ENCODE measurements at regions not wholly inside any gene's neighbourhood (a gene's known extent, or its start where the extent isn't known, plus 50 kb on each side); places are given as distances from the start of the nearest gene placed in this dataset.

DNA sequence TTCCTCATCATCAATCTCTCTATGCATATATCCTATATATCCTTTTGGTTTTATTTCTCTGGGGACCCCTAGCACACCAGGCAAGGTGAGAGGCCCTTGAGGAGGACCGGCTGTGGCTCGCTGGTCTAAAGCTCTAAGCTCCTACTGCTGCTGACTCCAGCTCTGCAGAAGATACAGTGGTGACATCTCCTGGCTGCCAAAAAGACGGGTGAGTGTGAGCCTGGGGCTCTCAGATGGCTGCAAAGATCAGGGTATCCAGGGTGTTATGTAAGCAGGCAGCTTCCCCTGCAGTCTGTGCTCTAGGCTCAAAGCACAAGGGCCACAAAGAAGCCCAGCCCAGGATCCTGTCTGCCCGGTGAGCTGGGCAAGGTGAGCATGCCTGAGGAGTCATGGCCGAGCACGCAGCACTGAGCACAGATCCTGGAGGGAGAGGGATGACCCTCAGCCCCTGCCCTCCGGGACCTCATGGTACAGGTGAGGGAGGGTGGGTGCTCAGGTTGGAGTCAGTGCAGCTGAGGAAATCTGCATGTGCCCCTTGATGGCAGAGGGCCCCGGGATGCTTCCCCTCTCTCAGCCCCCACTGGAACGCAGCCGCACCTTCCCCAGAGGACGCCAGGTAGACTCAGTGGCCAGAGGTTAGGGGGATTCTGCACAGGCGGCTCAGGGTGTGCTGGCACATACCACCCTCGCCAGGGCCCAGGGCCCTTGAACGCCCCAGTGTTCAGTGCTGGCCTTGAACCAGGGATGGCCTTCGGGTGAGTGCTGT lies 95.4 kb upstream of the INSIG1 start:
- no peak for DNase-seq

DNA sequence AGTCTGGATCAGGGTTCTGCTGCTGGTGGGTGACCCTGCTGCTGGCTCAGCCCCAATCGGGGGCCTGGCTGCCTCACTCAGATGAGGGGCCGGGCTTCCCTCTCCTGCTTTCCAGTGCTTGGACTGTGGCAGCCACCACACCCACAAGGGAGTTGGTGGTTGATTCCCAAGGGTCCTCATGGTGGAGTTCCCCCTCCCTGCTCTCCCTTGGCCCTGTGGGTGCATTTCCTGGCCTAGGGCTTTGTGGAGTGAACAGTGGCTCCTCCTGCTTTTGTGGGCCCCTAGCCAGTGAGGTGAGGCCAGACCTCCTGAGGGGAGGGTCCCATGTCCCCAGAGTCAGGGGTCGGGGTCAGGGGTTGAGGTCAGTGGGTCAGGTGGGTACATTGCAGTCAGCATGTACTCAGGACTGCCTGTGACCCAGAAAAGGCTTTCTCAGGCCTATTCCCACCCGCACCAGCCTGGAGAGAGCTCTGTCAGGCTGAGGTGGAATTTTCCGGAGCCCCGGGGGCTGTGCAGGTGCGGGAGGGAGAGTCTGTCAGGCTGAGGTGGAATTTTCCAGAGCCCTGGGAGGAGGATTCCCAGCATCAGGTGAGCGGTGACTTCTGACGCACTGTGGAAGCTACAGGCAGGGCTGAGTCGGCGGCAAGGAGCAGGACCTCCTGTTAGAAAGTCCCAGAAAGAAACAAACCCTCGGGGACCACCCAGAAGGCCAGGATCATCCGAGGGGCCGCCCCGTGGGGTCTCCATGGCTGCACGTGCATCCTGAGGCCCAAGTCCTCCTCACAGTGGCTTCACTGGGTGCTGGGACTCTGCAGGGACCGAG lies 94.4 kb upstream of the INSIG1 start:
- no peak for DNase-seq

- no peak for DNase-seq
Observed at GRCh38 chr7:155203882-155204691, 93.6 kb upstream of the INSIG1 start.

GRCh38 chr7:155204744-155205367 lies 92.8 kb upstream of the INSIG1 start:
- DNase-seq: no peak

- DNase-seq: peak; percentile 90
Observed at GRCh38 chr7:155205368-155206317, 92.0 kb upstream of the INSIG1 start.

DNA sequence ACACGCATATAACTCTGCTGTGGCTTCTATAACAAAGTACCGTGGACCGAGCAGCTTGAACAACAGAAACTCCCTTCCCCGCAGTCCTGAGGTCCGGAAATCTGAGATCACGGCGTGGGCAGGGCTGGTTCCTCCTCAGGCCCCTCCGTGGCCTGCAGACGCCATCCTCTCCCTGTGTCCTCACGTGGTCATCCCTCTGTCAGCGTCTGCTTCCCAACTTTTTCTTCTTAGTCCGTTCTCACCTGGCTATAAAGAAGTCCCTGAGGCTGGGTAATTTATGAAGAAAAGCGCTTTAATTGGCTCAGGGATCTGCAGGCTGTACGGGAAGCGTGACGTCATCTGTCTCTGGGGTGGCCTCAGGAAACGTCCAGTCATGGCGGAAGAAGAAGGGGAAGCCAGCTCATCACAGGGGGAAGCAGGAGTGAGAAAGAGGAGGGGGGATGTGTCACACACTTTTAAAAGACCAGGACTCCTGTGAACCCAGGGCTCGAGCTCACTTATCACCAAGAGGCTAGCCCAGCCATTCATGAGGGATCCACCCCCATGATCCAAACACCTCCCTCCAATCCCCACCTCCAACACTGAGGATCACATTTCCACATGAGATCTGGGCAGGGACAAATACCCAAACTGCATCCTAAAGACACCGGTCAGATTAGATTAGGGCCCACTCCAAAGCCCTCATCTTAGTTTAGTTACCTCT lies 91.2 kb upstream of the INSIG1 start:
- DNase-seq: peak; percentile 84

GRCh38 chr7:155207326-155208002 lies 90.2 kb upstream of the INSIG1 start:
- no peak for DNase-seq

GRCh38 chr7:155208681-155209477 lies 88.8 kb upstream of the INSIG1 start:
- DNase-seq: no peak

GRCh38 chr7:155209478-155210319 lies 88.0 kb upstream of the INSIG1 start:
- DNase-seq: no peak

- DNase-seq: no peak
Observed at GRCh38 chr7:155210356-155210755, 87.3 kb upstream of the INSIG1 start.

- no peak for DNase-seq
Observed at GRCh38 chr7:155211173-155211572, 86.5 kb upstream of the INSIG1 start.

- DNase-seq: no peak
Observed at GRCh38 chr7:155211761-155212160, 85.9 kb upstream of the INSIG1 start.

GRCh38 chr7:155212301-155213015 lies 85.2 kb upstream of the INSIG1 start:
- no peak for DNase-seq

- DNase-seq: no peak
Observed at GRCh38 chr7:155213385-155213784, 84.3 kb upstream of the INSIG1 start.

DNA sequence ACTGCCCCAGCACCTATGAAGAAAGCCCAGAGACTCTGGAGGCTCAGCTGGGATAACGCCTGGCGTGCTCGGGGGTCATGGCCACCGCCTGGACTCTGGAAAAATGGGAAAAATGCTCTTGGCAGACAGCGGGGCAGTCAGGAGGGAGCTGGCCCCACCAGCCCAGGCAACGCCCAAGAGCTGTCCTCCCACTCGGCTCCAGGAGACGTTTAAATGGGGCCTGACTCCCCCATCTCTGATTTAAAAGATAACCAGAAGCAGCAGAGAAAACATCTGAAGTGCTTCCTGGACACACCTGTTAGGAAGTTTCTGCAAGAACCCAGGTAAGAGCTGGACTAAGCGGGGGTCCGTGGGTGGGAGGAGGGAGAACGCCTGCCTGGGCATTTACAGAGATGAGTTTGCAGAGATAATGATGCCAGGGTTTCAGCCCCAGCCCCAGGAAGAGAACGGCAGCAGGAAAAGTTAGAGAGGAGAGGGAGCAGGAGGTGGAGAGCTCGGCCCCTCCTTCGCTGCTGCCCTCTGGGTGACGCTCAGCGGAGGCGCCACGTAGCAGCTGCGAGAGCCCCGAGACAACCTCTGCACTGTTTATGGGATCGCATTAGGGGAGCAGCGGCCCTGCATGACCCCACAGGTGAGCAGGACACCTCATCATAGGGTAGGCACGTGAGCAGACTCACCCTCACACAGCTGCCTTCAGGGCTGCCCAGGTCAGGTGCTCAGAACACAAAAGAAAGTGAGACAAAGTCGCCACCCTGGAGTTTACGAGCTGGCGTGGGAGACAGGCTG lies 83.5 kb upstream of the INSIG1 start:
- no peak for DNase-seq

- DNase-seq: no peak
Observed at GRCh38 chr7:155215576-155216325, 81.9 kb upstream of the INSIG1 start.

Measured in CD4-positive, alpha-beta T cell treated with Interleukin-6 for 4 hours (primary cell).